ENCODE measurements at regions not wholly inside any gene's neighbourhood (a gene's known extent, or its start where the extent isn't known, plus 50 kb on each side); places are given as distances from the start of the nearest gene placed in this dataset.

GRCh38 chr14:98733536-98733935, 538.5 kb downstream of the BCL11B start:
- TF ChIP-seq POLR2A (IDR thresholded peaks at IDR 0.05) = no peak
- TF ChIP-seq, protein P1, sequence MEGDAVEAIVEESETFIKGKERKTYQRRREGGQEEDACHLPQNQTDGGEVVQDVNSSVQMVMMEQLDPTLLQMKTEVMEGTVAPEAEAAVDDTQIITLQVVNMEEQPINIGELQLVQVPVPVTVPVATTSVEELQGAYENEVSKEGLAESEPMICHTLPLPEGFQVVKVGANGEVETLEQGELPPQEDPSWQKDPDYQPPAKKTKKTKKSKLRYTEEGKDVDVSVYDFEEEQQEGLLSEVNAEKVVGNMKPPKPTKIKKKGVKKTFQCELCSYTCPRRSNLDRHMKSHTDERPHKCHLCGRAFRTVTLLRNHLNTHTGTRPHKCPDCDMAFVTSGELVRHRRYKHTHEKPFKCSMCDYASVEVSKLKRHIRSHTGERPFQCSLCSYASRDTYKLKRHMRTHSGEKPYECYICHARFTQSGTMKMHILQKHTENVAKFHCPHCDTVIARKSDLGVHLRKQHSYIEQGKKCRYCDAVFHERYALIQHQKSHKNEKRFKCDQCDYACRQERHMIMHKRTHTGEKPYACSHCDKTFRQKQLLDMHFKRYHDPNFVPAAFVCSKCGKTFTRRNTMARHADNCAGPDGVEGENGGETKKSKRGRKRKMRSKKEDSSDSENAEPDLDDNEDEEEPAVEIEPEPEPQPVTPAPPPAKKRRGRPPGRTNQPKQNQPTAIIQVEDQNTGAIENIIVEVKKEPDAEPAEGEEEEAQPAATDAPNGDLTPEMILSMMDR (IDR thresholded peaks at IDR 0.05) = no peak
